CD14-positive monocyte (primary cell): ENCODE measurements at regions not wholly inside any gene's neighbourhood (a gene's known extent, or its start where the extent isn't known, plus 50 kb on each side); places are given as distances from the start of the nearest gene placed in this dataset.

Source experiments
- DNase-seq, 3 donors: peaks; one replicate each; pipeline ENCODE4 v3.0.0-alpha.2; 2011 to 2022
- H2AFZ ChIP-seq: 2 replicates; pipeline ENCODE4 v1.6.0; 2012; ENCODE audit warnings: mild to moderate bottlenecking, low read depth, low read length, inconsistent platforms; ENCODE audit not compliant: insufficient read depth, poor library complexity, severe bottlenecking
- H3K27ac ChIP-seq, 2 donors: 1 replicate in 1 of 2; 2 replicates in 1 of 2; pipeline ENCODE4 v1.5.1; 2012 to 2013; ENCODE audit warnings: low read length in 2 of 2, control low read depth in 1 of 2, inconsistent platforms in 1 of 2, low read depth in 1 of 2, mild to moderate bottlenecking in 1 of 2
- H3K27me3 ChIP-seq, 2 donors: one replicate each; pipeline versions ENCODE4 v1.6.0 to v1.6.1; 2011 to 2013; ENCODE audit warnings: low read length in 2 of 2; ENCODE audit not compliant: control insufficient read depth in 2 of 2, insufficient read depth in 2 of 2
- H3K36me3 ChIP-seq, 2 donors: replicated peaks in 1 of 2; 1 replicate in 1 of 2; 2 replicates in 1 of 2; pipeline versions ENCODE4 v1.5.1 to v1.6.1; 2012 to 2013; ENCODE audit warnings: low read length in 2 of 2, control low read depth in 1 of 2, inconsistent platforms in 1 of 2, mild to moderate bottlenecking in 1 of 2; ENCODE audit not compliant: insufficient read depth in 2 of 2, control insufficient read depth in 1 of 2
- H3K4me1 ChIP-seq, 2 donors: 1 replicate in 1 of 2; 2 replicates in 1 of 2; pipeline versions ENCODE4 v1.5.1 to v1.6.1; 2012 to 2013; ENCODE audit warnings: low read length in 2 of 2, control low read depth in 1 of 2, inconsistent platforms in 1 of 2, mild to moderate bottlenecking in 1 of 2, moderate library complexity in 1 of 2; ENCODE audit not compliant: insufficient read depth in 2 of 2, control insufficient read depth in 1 of 2
- H3K4me2 ChIP-seq: replicated peaks from 2 replicates; pipeline ENCODE3; 2012; ENCODE audit warnings: low read length, moderate library complexity, mild to moderate bottlenecking; ENCODE audit not compliant: poor library complexity, severe bottlenecking; ENCODE audit errors: extremely low read depth
- H3K4me3 ChIP-seq, 3 experiments: fragments of 200-600 bp in 1 of 3; sonication (generic) in 1 of 3; replicated peaks in 1 of 3; 1 replicate in 2 of 3; 2 replicates in 1 of 3; pipeline ENCODE4 v1.5.1; 2011 to 2013; ENCODE audit warnings: low read length in 3 of 3, mild to moderate bottlenecking in 3 of 3, control low read depth in 2 of 3, low read depth in 2 of 3, inconsistent platforms in 1 of 3, moderate library complexity in 1 of 3
- H3K79me2 ChIP-seq: 2 replicates; pipeline ENCODE4 v1.6.0; 2012; ENCODE audit warnings: mild to moderate bottlenecking, control low read depth, inconsistent platforms, low read length, moderate library complexity; ENCODE audit not compliant: insufficient read depth
- H3K9ac ChIP-seq: 2 replicates; pipeline ENCODE4 v1.6.0; 2017; ENCODE audit warnings: low read length, mild to moderate bottlenecking; ENCODE audit not compliant: insufficient read depth, poor library complexity, severe bottlenecking
- H3K9me3 ChIP-seq, 2 donors: replicated peaks in 1 of 2; 1 replicate in 1 of 2; 2 replicates in 1 of 2; pipeline versions ENCODE4 v1.5.1 to v1.6.1; 2012 to 2013; ENCODE audit warnings: low read length in 2 of 2, control low read depth in 1 of 2; ENCODE audit not compliant: control insufficient read depth in 1 of 2, insufficient read depth in 1 of 2
- H4K20me1 ChIP-seq: 2 replicates; pipeline ENCODE4 v1.6.0; 2012; ENCODE audit warnings: mild to moderate bottlenecking, low read length, control low read depth, moderate library complexity; ENCODE audit not compliant: insufficient read depth
- H3K27ac Mint-ChIP-seq, 7 donors: one replicate each; pipeline ENCODE4 v1.8.0; 2020; ENCODE audit warnings: mild to moderate bottlenecking in 7 of 7, mixed read lengths in 7 of 7, moderate library complexity in 6 of 7, inconsistent platforms in 2 of 7
- H3K27me3 Mint-ChIP-seq, 3 donors: one replicate each; pipeline ENCODE4 v1.8.0; 2021 to 2022; ENCODE audit warnings: low read depth in 3 of 3, mild to moderate bottlenecking in 3 of 3, mixed read lengths in 3 of 3, moderate library complexity in 3 of 3, inconsistent platforms in 1 of 3
- H3K36me3 Mint-ChIP-seq, 2 donors: one replicate each; pipeline ENCODE4 v1.8.0; 2020; ENCODE audit warnings: mixed read lengths in 2 of 2, inconsistent platforms in 1 of 2, mild to moderate bottlenecking in 1 of 2
- H3K4me1 Mint-ChIP-seq: one replicate; pipeline ENCODE4 v1.8.0; 2020; ENCODE audit warnings: mild to moderate bottlenecking, mixed read lengths
- H3K4me3 Mint-ChIP-seq, 2 donors: one replicate each; pipeline ENCODE4 v1.8.0; 2020; ENCODE audit warnings: mild to moderate bottlenecking in 2 of 2, mixed read lengths in 2 of 2, moderate library complexity in 1 of 2
- H3K9me3 Mint-ChIP-seq, 7 donors: one replicate each; pipeline ENCODE4 v1.8.0; 2020 to 2022; ENCODE audit warnings: mixed read lengths in 7 of 7, mild to moderate bottlenecking in 6 of 7, moderate library complexity in 6 of 7, inconsistent platforms in 2 of 7
- CTCF ChIP-seq: fragments of 200-600 bp; IDR thresholded peaks from one replicate; pipeline ENCODE4 v1.8.0; 2022; ENCODE audit warnings: antibody characterized with exemption, mild to moderate bottlenecking
- WGBS: methylation state at CpG from one replicate; pipeline ENCODE4 v1.1.5; 2013; ENCODE audit warnings: missing lambda C conversion rate; ENCODE audit not compliant: insufficient coverage; 5-methylcytosine and 5-hydroxymethylcytosine counted together
- intact Hi-C, 2 donors: fragments of 100-400 bp; cut with micrococcal nuclease; formaldehyde crosslinking; loops; one replicate each; pipeline versions ENCODE4 v1.15.0 to v1.15.1; 2023

- no peaks in the 10 kb centered on the region for H3K27me3 ChIP-seq
- Mint-ChIP-seq H3K27ac (no peak overlapping the region), H3K36me3 (no peaks in the 10 kb centered on the region), H3K4me1 (no peaks in the 10 kb centered on the region), H3K27me3 (no peaks in the 10 kb centered on the region), H3K9me3 (peaks cover 0 to 14% (median 4%) of the 10 kb centered on the region in 7 donors), H3K4me3 (no peak overlapping the region)
- H3K79me2 ChIP-seq = no peaks in the 10 kb centered on the region
- H2AFZ ChIP-seq = no peak overlapping the region
- no peak overlapping the region for H3K9ac ChIP-seq
- no peak for TF ChIP-seq CTCF
- H4K20me1 ChIP-seq = no peaks in the 10 kb centered on the region
- WGBS = 82% methylated on average over 4 of the region's 7 CpGs
- no peaks in the 10 kb centered on the region for H3K4me1 ChIP-seq
- no peak overlapping the region for H3K27ac ChIP-seq
- intact Hi-C loops = no loop called here
- no peaks in the 10 kb centered on the region for H3K36me3 ChIP-seq
- no peak overlapping the region for H3K4me3 ChIP-seq
- no peaks in the 10 kb centered on the region for H3K9me3 ChIP-seq
- no peak for DNase-seq
- no peak overlapping the region for H3K4me2 ChIP-seq
These were observed 982.5 kb upstream of the CDH8 start for GRCh38 chr16:63018581-63019223.

GRCh38 chr16:63008688-63009087, 972.5 kb upstream of the CDH8 start:
- no peak for DNase-seq
- Histone ChIP-seq H3K4me3 (no peak overlapping the region), H3K9me3 (peaks cover 16 to 23% of the 10 kb centered on the region in 2 donors), H4K20me1 (no peaks in the 10 kb centered on the region), H3K27ac (no peak overlapping the region), H3K9ac (no peak overlapping the region), H3K4me2 (no peak overlapping the region), H3K27me3 (no peaks in the 10 kb centered on the region), H3K36me3 (no peaks in the 10 kb centered on the region), H3K79me2 (no peaks in the 10 kb centered on the region), H3K4me1 (no peaks in the 10 kb centered on the region), H2AFZ (no peak overlapping the region)
- Mint-ChIP-seq H3K9me3 (peaks cover 0 to 15% (median 4%) of the 10 kb centered on the region in 7 donors), H3K27ac (no peak overlapping the region), H3K4me3 (no peak overlapping the region), H3K36me3 (no peaks in the 10 kb centered on the region), H3K27me3 (no peaks in the 10 kb centered on the region), H3K4me1 (no peaks in the 10 kb centered on the region)
- intact Hi-C loops = no loop called here
- TF ChIP-seq CTCF = no peak
